Activated CD8-positive, alpha-beta memory T cell treated with anti-CD3 and anti-CD28 coated beads for 4 hours (primary cell): ENCODE measurements at regions not wholly inside any gene's neighbourhood (a gene's known extent, or its start where the extent isn't known, plus 50 kb on each side); places are given as distances from the start of the nearest gene placed in this dataset.
"Not testable (repeated sequence)": the region's sequence is repeated elsewhere in the genome, so short reads cannot be mapped to it uniquely, and the experiment has no call there.

Experiments used
- DNase-seq, 2 donors: peaks; one replicate each; pipeline ENCODE4 v3.0.0-alpha.2; 2020; ENCODE audit warnings: low read depth in 2 of 2

DNA sequence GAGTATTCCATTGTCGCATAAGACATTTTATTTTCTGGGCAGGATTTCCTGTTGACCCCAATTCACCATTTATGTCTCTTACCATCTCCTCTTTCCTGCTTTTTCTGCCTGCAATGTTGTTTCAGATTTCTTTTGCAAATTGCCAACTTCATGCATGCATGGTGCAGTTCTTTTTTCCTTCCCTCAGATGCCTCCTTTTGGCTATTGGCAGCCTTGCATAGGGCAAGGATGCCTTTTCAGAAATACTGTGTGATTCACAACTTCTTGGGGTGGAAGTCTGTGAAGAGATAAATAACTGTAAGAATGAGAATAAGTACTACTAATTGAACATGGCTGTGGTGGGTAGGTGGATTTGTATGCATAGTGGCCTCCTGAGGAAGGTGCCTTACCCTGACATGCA lies 116.7 kb downstream of the SOX4 start:
- DNase-seq: no peak

GRCh38 chr6:21710908-21711627 lies 117.5 kb downstream of the SOX4 start:
- DNase-seq: no peak

GRCh38 chr6:21712213-21712612 lies 118.7 kb downstream of the SOX4 start:
- no peak for DNase-seq

DNA sequence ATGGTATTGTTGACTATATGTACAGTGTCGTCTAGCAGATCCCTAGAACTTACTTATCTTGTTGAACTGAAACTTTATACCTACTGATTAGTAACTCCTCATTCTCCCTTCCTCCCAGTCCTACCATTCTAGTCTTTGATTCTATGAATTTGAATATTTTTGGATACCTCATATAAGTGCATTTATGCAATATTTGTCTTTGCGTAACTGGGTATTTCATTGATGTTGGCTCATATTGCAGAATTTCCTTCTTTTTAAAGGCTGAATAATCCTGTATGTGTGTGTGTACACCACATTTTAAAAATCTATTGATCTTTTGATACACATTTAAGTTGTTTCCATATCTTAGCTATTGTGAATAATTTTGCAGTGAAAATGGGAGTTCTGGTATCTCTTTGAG lies 119.9 kb downstream of the SOX4 start:
- no peak for DNase-seq

- no peak for DNase-seq
Measured at GRCh38 chr6:21715180-21715579, 121.6 kb downstream of the SOX4 start.

- no peak for DNase-seq
Measured at GRCh38 chr6:21722510-21722909, 129.0 kb downstream of the SOX4 start.

DNA sequence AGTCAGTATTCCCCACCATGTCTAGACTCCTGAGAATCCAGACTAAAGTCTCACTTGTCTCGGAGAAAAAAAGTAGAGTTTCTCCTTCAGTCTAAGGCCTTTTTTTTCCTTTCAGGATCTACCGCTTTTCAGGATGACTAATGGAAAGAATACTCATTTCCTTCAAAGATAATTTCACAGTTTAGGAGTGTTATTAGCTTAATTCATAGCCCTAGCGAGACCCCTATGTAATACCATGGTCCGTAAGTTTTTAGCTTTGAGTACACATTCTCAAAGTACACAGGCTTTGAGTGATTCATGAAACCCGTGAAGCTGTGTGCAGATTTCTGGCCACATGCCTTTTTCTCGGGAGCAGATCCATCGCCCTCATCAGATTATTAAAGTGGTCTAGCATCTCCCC lies 133.1 kb downstream of the SOX4 start:
- DNase-seq: no peak

DNA sequence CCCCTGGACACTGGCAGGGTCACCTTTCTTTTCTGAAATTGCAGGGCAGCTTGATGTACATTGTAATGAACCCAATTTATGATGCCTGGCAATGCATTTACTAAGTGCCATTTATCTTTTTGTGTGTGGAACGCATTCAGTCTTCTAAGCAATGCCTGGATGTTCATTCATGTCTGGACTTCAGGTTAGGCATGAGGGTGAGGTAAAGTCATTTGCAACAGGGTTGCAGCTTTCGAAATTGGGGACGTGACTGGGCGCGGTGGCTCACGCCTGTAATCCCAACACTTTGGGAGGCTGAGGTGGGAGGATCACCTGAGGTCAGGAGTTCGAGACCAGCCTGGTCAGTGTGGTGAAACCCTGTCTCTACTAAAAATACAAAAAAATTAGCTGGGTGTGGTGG lies 134.6 kb downstream of the SOX4 start:
- no peak for DNase-seq

DNA sequence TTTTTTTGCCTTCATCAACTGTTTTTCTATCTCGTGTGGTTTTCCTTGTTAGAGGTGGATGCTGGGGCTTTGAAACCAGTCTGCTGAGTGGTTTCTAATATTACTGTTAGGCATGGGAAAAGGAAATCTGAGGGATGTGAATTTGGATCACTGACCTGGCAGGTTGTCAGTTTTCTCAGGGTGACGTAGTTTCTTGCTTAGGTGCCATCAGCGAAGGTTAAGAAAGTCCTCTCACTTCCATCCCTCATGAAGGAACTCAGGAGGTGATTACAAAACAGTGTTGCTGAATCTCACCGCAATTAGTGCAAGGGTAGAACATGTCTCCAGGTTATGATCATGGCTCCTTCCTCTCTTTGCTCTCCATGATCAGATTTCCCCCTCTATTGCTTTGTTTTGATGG lies 135.9 kb downstream of the SOX4 start:
- DNase-seq: no peak

GRCh38 chr6:21730533-21730932 lies 137.0 kb downstream of the SOX4 start:
- DNase-seq: no peak

- DNase-seq: no peak
Measured at GRCh38 chr6:21731411-21732031, 138.0 kb downstream of the SOX4 start.

DNA sequence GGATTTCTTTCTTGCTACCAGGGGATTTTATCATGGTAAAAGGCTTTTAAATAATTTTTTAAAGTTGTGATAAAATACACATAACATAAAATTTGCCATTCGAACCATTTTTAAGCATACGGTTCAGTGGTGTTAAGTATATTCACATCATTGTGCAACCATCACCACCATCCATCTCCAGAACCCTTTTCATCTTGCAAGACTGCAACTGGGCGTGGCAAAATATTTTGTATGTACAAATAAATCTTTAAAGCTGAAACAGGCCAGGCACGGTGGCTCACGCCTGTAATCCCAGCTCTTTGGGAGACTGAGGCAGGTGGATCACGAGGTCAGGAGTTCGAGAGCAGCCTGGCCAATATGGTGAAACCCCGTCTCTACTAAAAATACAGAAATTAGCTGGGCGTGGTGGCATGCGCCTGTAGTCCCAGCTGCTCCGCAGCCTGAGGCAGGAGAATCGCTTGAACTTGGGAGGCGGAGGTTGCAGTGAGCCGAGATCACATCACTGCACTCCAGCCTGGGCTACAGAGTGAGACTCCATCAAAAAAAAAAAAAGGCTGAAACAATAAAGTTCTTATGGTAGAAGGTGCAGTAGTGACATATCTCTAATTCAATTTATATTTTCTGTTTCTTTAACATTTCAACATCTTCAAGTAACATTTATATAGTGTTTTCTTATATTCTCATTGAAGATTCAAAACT lies 138.6 kb downstream of the SOX4 start:
- not testable (repeated sequence) for DNase-seq

DNA sequence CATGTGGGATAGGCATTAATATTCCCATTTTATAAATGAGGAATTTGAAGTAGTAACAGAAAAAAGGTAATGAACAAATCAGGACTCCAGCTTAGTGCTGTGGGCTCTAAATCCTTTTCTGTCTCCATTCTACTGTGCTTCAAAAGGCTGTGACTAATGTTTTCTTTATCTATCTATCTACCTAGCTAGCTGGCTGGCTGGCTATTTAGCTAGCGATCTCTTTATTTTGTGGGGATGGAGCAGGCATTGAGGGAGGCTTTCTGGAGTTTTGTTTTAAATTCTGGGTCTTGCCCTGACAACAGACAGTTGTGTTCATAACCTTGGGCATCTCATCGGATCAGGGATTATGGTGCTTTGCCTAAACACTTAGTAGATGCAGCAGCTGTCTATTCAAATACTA lies 139.2 kb downstream of the SOX4 start:
- DNase-seq: no peak

- DNase-seq: no peak
Measured at GRCh38 chr6:21733311-21733710, 139.8 kb downstream of the SOX4 start.

- DNase-seq: no peak
Measured at GRCh38 chr6:21734204-21734603, 140.7 kb downstream of the SOX4 start.

DNA sequence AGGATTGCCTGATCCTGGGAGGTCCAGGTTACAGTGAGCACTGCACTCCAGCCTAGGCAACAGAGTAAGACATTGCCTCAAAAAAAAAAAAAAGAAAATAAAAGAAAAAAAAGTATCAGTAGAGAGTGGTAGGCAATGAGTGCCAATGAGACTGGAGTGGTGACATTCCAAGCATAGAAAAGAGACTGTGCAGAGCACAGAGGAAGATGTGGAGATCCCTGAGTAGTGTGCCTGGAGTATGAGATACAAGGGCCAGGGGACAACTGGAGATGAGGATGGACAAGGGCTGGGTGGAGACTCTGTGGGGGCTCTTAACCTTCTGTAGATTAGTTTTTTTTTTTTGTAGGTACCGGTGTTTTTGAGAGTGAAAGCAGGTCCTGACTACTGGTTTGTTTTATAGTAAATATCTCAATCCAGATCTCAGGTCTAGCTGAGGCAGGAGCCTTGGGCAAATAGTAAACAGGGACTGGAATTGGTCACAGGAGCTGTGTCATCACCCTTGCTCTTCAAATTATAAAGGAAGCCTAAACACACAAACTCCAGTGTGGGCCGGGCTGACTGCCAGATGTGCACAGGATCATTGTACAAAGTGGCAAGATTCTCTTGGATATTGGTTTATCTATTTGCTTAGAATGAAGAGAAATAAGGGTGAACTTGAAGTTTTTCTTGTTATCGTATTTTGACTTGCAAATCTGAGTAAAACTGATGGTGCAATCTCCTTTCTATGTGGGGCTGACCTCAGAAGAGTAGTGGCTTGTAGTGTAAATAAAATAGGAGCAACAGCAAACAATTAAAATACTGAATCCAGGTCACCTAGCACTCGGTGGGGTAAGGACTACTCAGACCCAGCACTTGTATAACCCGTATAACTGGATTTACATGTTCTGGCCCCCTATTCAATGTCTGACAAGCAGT lies 144.9 kb downstream of the SOX4 start:
- no peak for DNase-seq

DNA sequence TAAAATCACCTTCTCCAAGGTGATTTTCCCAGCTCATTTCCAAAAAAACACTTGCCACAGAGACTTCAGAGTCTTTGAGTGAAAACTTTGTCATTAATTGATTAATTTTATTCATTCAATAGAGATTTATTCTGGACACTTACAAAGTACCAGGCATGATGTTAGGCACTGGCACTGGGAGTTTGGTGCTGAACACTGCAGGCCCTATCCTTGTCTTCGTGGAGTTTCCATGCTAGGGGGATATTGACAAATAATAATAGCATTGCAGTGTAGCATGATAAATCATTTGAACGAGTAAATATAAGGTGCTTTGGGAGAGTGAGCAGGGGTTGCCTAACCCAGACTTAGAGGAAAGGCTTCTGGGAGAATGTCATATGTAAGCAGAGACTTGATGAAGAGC lies 145.7 kb downstream of the SOX4 start:
- DNase-seq: no peak

- DNase-seq: no peak
Measured at GRCh38 chr6:21739838-21740237, 146.3 kb downstream of the SOX4 start.

- no peak for DNase-seq
Measured at GRCh38 chr6:21740376-21741124, 147.0 kb downstream of the SOX4 start.

DNA sequence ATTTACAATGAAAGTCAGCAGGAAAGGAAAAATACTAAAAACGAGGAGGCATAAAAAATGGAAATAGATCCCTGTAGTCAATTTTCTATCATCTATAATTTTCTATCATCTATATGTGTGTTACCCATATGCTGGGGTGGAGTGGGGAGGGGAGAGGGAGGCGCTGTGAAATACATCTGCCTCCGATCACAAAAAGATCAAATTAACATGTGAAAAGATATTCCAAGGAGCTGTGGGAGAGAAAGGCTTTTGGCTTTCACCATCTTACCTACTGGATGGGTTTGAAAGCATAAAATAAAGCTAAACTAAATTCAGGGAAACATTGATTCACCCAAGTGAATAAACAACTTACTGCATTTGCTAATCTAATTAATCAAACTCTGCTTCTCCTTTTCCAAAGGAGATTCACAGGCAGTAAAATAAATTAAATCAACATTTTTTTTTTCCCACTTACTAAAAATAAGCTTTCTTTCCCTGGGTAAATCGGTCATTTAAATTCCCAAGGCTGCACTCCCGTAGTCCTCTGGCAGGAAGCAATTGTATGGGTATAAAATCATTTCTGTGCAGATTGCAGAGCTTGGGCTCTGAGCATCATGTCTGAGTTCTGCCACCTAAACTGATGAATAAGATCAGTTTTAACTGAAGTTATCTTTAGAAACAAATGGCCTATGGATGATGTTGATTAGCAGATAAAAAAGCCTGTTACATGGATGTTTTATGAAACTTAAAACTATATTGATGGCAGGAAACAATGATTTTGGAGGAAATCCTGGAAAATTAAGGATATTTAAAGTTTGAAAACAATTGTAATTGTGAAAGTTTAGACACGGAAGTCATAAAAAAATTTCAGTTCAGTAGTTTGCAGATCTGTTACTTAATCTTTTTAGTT lies 147.9 kb downstream of the SOX4 start:
- no peak for DNase-seq
